K562 (cell line): ENCODE measurements at regions not wholly inside any gene's neighbourhood (a gene's known extent, or its start where the extent isn't known, plus 50 kb on each side); places are given as distances from the start of the nearest gene placed in this dataset.

Experiments used
- ATAC-seq: fragments of 200-7000 bp; cut with Tn5 transposase; 3 replicates; pipeline ENCODE4 v1.9.1; 2020; ENCODE audit warnings: moderate library complexity
- BruUV-seq: library from RNA; stranded (reverse); fragments of 400-500 nt; replicated peaks from 2 replicates; lab custom pipeline; 2021; lab: Mats Ljungman, UMichigan
- CTCF ChIA-PET: fragments of 300-600 bp; formaldehyde crosslinking; extraction: SDS; loops from one replicate; lab custom pipeline; 2021; ENCODE audit warnings: low intra/inter-chr PET ratio; lab: Yijun Ruan, JAX
- POLR2A ChIA-PET: fragments of 300-600, 350-650 bp; sonication (Branson Sonifier 250); formaldehyde crosslinking; extraction: SDS; loops from one replicate; lab custom pipeline; 2021; ENCODE audit warnings: antibody characterized with exemption, inconsistent platforms; lab: Yijun Ruan, JAX
- DNase-seq, 4 experiments: peaks; one replicate each; pipeline versions ENCODE4 v3.0.0 to v3.0.0-alpha.2; 2011 to 2018; ENCODE audit warnings: low spot score in 3 of 4, mixed read lengths in 3 of 4; ENCODE audit errors: extremely low read depth in 1 of 4
- FAIRE-seq: peaks from 2 replicates; lab custom pipeline; 2011; peaks lifted over from hg19 to GRCh38; lab: Jason Lieb, UNC
- H2AFZ ChIP-seq: 2 replicates; pipeline ENCODE4 v1.6.0; 2011; ENCODE audit warnings: low read depth, low read length, control low read depth, inconsistent platforms
- H3K27ac ChIP-seq: fragments of 200-600 bp; 3 replicates; pipeline ENCODE4 v1.8.0; 2011; ENCODE audit warnings: low read depth, mild to moderate bottlenecking, control low read depth, inconsistent platforms, low read length, moderate library complexity, mixed read lengths; ENCODE audit errors: extremely low read depth
- H3K27me3 ChIP-seq, 2 experiments: fragments of 300-600 bp in 1 of 2; 2 replicates in 1 of 2; 3 replicates in 1 of 2; pipeline versions ENCODE4 v1.6.0 to v1.8.0; 2011; ENCODE audit warnings: inconsistent platforms in 2 of 2, low read length in 2 of 2, mild to moderate bottlenecking in 1 of 2, mixed read lengths in 1 of 2, moderate library complexity in 1 of 2; ENCODE audit not compliant: control insufficient read depth in 2 of 2, insufficient read depth in 2 of 2
- H3K36me3 ChIP-seq: fragments of 300-600 bp; 3 replicates; pipeline ENCODE4 v1.8.0; 2011; ENCODE audit warnings: mild to moderate bottlenecking, low read length, inconsistent platforms; ENCODE audit not compliant: control insufficient read depth, insufficient read depth
- H3K4me1 ChIP-seq, 2 experiments: fragments of 200-600 bp in 1 of 2; replicated peaks in 1 of 2; 2 replicates in 1 of 2; 3 replicates in 1 of 2; pipeline versions ENCODE4 v1.5.1 to v1.8.0; 2011; ENCODE audit warnings: inconsistent platforms in 2 of 2, low read length in 2 of 2, mild to moderate bottlenecking in 1 of 2, mixed read lengths in 1 of 2, moderate library complexity in 1 of 2; ENCODE audit not compliant: control insufficient read depth in 2 of 2, insufficient read depth in 2 of 2
- H3K4me2 ChIP-seq: 2 replicates; pipeline ENCODE4 v1.6.1; 2011; ENCODE audit warnings: low read length, control low read depth, inconsistent platforms, mixed read lengths; ENCODE audit not compliant: insufficient read depth
- H3K4me3 ChIP-seq: fragments of 200-600 bp; sonication (generic), shearing (Covaris generic); 2 replicates; pipeline ENCODE4 v1.5.1; 2016; ENCODE audit warnings: control low read depth, inconsistent platforms
- H3K79me2 ChIP-seq: fragments of 200-600 bp; 3 replicates; pipeline ENCODE4 v1.8.0; 2011; ENCODE audit warnings: low read length, inconsistent platforms; ENCODE audit not compliant: control insufficient read depth, insufficient read depth
- H3K9ac ChIP-seq, 2 experiments: 2 replicates each; pipeline versions ENCODE4 v1.6.0 to v1.6.1; 2011; ENCODE audit warnings: low read depth in 2 of 2, low read length in 2 of 2, control low read depth in 1 of 2, inconsistent platforms in 1 of 2, mild to moderate bottlenecking in 1 of 2, mixed read lengths in 1 of 2; ENCODE audit not compliant: insufficient read depth in 1 of 2
- H3K9me1 ChIP-seq: one replicate; pipeline ENCODE4 v1.6.0; 2011; ENCODE audit warnings: inconsistent platforms, mild to moderate bottlenecking, low read length, moderate library complexity; ENCODE audit not compliant: control insufficient read depth, insufficient read depth
- H3K9me3 ChIP-seq: replicated peaks from 2 replicates; pipeline ENCODE4 v1.5.1; 2011; ENCODE audit warnings: low read depth, low read length, inconsistent platforms; ENCODE audit not compliant: control insufficient read depth, insufficient read depth
- H4K20me1 ChIP-seq: replicated peaks from 2 replicates; pipeline ENCODE4 v1.6.1; 2011; ENCODE audit warnings: low read length, inconsistent platforms, mixed read lengths; ENCODE audit not compliant: control insufficient read depth, insufficient read depth
- CBX3 ChIP-seq, 2 experiments: IDR thresholded peaks; 1 replicate in 1 of 2; 2 replicates in 1 of 2; pipeline ENCODE4 v1.6.1; 2012; ENCODE audit warnings: inconsistent platforms in 2 of 2, low read length in 2 of 2, borderline replicate concordance in 1 of 2, control low read depth in 1 of 2
- FOXM1 ChIP-seq, 2 experiments: fragments of 450-650 bp in 1 of 2; sonication (generic) in 1 of 2; formaldehyde crosslinking in 1 of 2; IDR thresholded peaks; 2 replicates each; pipeline versions ENCODE4 v1.6.1 to v1.9.0; 2017 to 2022; ENCODE audit warnings: low read depth in 2 of 2, mild to moderate bottlenecking in 2 of 2, missing genetic modification reagents in 1 of 2, moderate library complexity in 1 of 2
- JUN ChIP-seq, 2 experiments: sonication (generic) in 1 of 2; formaldehyde crosslinking in 1 of 2; IDR thresholded peaks; 2 replicates each; pipeline versions ENCODE4 v1.6.1 to v1.8.0; 2012 to 2022; ENCODE audit warnings: borderline replicate concordance in 2 of 2, mild to moderate bottlenecking in 2 of 2, improper control_type of control experiment in 1 of 2, low read depth in 1 of 2, low read length in 1 of 2, missing genetic modification reagents in 1 of 2
- NEUROD1 ChIP-seq: fragments of 150-350 bp; IDR thresholded peaks from 2 replicates; pipeline ENCODE4 v1.6.1; 2014; ENCODE audit warnings: borderline replicate concordance, low read length, low read depth; ENCODE audit not compliant: partially characterized antibody
- NFE2 ChIP-seq: IDR thresholded peaks from 2 replicates; pipeline ENCODE4 v1.6.1; 2014; ENCODE audit warnings: antibody characterized with exemption, low read depth
- RFX1 ChIP-seq: fragments of 450-650 bp; IDR thresholded peaks from 2 replicates; pipeline ENCODE4 v1.6.1; 2016; ENCODE audit warnings: mild to moderate bottlenecking, moderate library complexity
- TRIM24 ChIP-seq, 2 experiments: fragments of 450-650 bp; IDR thresholded peaks; 2 replicates each; pipeline ENCODE4 v1.6.1; 2016
- ZNF76 ChIP-seq: fragments of 250-450 bp; sonication (Bioruptor Pico); IDR thresholded peaks from 2 replicates; pipeline ENCODE4 v1.4.0; 2020; ENCODE audit warnings: mild to moderate bottlenecking, moderate library complexity, borderline replicate concordance
- ZNF830 ChIP-seq: fragments of 250-450 bp; sonication (Bioruptor Pico); IDR thresholded peaks from 2 replicates; pipeline ENCODE4 v1.5.0; 2021; ENCODE audit warnings: mild to moderate bottlenecking
- WGBS: fragments of 100-300 bp; shearing (Covaris generic); methylation state at CpG from one replicate; pipeline ENCODE4 v1.1.6; 2016; ENCODE audit warnings: low coverage, mixed read lengths; ENCODE audit not compliant: insufficient coverage; ENCODE audit errors: missing lambda C conversion rate; 5-methylcytosine and 5-hydroxymethylcytosine counted together
- in situ Hi-C: fragments of 300-500 bp; cut with MboI; formaldehyde crosslinking; loops from 4 replicates; pipeline ENCODE4 v1.15.0; 2018; ENCODE audit warnings: inconsistent platforms, mixed read lengths
- intact Hi-C: fragments of 100-400 bp; cut with micrococcal nuclease; formaldehyde crosslinking; loops from 2 replicates; pipeline ENCODE4 v1.14.2; 2022
- TF ChIP-seq, protein P1 (sequence below): fragments of 250-450 bp; sonication (Bioruptor Pico); IDR thresholded peaks from 2 replicates; pipeline ENCODE4 v1.4.0; 2020; ENCODE audit warnings: mild to moderate bottlenecking, moderate library complexity

DNA sequence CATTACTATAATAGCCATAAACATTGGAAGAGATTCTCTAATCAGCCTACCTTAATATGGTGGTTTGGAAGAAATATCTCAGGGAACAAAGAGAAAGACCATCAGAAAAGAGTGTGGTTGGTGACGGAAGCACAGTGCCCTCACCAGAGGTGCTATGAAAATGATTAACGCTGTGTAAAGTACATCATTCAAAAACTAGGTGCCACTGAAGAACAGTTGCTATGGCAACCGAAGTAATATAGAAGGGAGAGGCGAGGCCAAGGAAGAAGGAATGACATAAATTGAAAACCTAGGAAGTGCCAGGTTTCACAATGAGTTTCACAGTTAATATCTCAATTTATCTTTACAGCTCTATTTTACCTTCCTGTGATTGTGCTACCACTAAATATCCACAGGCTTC is 57.0 kb upstream of the ARSJ start:
- H3K4me2 ChIP-seq = no peak overlapping the region
- no peaks in the 10 kb centered on the region for H3K79me2 ChIP-seq
- FAIRE-seq = no peak
- no TSS peak for BruUV-seq
- POLR2A ChIA-PET = no interaction called here
- no peak overlapping the region for H3K27ac ChIP-seq
- no peaks in the 10 kb centered on the region for H4K20me1 ChIP-seq
- in situ Hi-C loops (no loop called here), intact Hi-C loops (no loop called here)
- H3K36me3 ChIP-seq = no peaks in the 10 kb centered on the region
- CTCF ChIA-PET = no interaction called here
- no peak overlapping the region for H3K4me3 ChIP-seq
- TF ChIP-seq RFX1 (peak; percentile 68), TRIM24 (IDR thresholded peaks at IDR 0.05) (no peak), CBX3 (IDR thresholded peaks at IDR 0.05; ENCODE audit: borderline replicate concordance in 1 of 2, low read length in 2 of 2) (no peak)
- no peaks in the 10 kb centered on the region for H3K9me1 ChIP-seq
- no peak for DNase-seq
- no peak for ATAC-seq
- H2AFZ ChIP-seq = no peak overlapping the region
- H3K4me1 ChIP-seq = no peaks in the 10 kb centered on the region
- H3K27me3 ChIP-seq = no peaks in the 10 kb centered on the region
- H3K9ac ChIP-seq = no peak overlapping the region
- H3K9me3 ChIP-seq = no peaks in the 10 kb centered on the region
- 5% methylated on average over 4 of the region's 4 CpGs for WGBS

DNA sequence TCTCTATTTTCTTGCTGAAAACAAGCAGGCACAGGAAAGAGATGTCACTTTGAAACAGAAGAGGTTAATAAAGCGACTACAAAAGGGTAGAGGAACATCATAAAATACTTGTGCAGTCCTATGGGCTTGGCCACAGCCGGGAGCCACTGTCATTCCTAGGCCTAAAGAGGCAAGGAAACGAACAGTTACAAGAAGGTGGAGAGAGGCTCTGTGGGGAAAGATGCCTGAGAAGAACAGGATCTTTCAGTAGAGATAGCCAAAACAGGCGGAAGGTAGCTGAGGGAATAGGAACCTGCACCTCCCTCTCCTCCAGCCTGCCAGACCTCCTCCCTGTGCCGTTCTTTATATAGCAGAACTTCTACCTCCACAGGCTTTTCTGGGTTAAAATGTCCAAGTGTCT is 57.4 kb upstream of the ARSJ start:
- FAIRE-seq (no peak), DNase-seq (no peak), ATAC-seq (no peak)
- Histone ChIP-seq H3K9me3 (no peaks in the 10 kb centered on the region), H3K27me3 (no peaks in the 10 kb centered on the region), H3K9me1 (no peaks in the 10 kb centered on the region), H3K4me3 (no peak overlapping the region), H3K4me2 (no peak overlapping the region), H3K27ac (no peak overlapping the region), H3K9ac (no peak overlapping the region), H4K20me1 (no peaks in the 10 kb centered on the region), H2AFZ (no peak overlapping the region), H3K36me3 (no peaks in the 10 kb centered on the region), H3K4me1 (no peaks in the 10 kb centered on the region), H3K79me2 (no peaks in the 10 kb centered on the region)
- intact Hi-C loops (no loop called here), in situ Hi-C loops (no loop called here)
- WGBS = 0% methylated on average over 5 of the region's 5 CpGs
- CTCF ChIA-PET = no interaction called here
- POLR2A ChIA-PET = no interaction called here
- no TSS peak for BruUV-seq
- TF ChIP-seq ZNF830 (no peak), JUN (IDR thresholded peaks at IDR 0.05; ENCODE audit: borderline replicate concordance, low read depth, low read length) (no peak), JUN (CRISPR knock-in tag; IDR thresholded peaks at IDR 0.05; ENCODE audit: borderline replicate concordance) (no peak), ZNF76 (no peak), NEUROD1 (no peak), FOXM1 (IDR thresholded peaks at IDR 0.05; ENCODE audit: low read depth) (no peak), FOXM1 (CRISPR knock-in tag; IDR thresholded peaks at IDR 0.05; ENCODE audit: low read depth) (no peak), NFE2 (no peak)
- TF ChIP-seq, protein P1, sequence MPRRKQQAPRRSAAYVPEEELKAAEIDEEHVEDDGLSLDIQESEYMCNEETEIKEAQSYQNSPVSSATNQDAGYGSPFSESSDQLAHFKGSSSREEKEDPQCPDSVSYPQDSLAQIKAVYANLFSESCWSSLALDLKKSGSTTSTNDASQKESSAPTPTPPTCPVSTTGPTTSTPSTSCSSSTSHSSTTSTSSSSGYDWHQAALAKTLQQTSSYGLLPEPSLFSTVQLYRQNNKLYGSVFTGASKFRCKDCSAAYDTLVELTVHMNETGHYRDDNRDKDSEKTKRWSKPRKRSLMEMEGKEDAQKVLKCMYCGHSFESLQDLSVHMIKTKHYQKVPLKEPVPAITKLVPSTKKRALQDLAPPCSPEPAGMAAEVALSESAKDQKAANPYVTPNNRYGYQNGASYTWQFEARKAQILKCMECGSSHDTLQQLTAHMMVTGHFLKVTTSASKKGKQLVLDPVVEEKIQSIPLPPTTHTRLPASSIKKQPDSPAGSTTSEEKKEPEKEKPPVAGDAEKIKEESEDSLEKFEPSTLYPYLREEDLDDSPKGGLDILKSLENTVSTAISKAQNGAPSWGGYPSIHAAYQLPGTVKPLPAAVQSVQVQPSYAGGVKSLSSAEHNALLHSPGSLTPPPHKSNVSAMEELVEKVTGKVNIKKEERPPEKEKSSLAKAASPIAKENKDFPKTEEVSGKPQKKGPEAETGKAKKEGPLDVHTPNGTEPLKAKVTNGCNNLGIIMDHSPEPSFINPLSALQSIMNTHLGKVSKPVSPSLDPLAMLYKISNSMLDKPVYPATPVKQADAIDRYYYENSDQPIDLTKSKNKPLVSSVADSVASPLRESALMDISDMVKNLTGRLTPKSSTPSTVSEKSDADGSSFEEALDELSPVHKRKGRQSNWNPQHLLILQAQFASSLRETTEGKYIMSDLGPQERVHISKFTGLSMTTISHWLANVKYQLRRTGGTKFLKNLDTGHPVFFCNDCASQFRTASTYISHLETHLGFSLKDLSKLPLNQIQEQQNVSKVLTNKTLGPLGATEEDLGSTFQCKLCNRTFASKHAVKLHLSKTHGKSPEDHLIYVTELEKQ = no peak
